Activated CD8-positive, alpha-beta memory T cell treated with anti-CD3 and anti-CD28 coated beads for 24 hours (primary cell): ENCODE measurements at regions not wholly inside any gene's neighbourhood (a gene's known extent, or its start where the extent isn't known, plus 50 kb on each side); places are given as distances from the start of the nearest gene placed in this dataset.

Experiments used
- DNase-seq: peaks from one replicate; pipeline ENCODE4 v3.0.0-alpha.2; 2020

GRCh38 chr6:40788661-40789655 is 201.8 kb upstream of the LRFN2 start:
- DNase-seq = peak; percentile 64

GRCh38 chr6:40782355-40782754 is 195.2 kb upstream of the LRFN2 start:
- no peak for DNase-seq

GRCh38 chr6:40780637-40781036 is 193.5 kb upstream of the LRFN2 start:
- DNase-seq = no peak

- no peak for DNase-seq
Measured at GRCh38 chr6:40779409-40779808, 192.2 kb upstream of the LRFN2 start.

- no peak for DNase-seq
Measured at GRCh38 chr6:40778918-40779317, 191.8 kb upstream of the LRFN2 start.

GRCh38 chr6:40778196-40778595 is 191.0 kb upstream of the LRFN2 start:
- no peak for DNase-seq

GRCh38 chr6:40774932-40775331 is 187.8 kb upstream of the LRFN2 start:
- no peak for DNase-seq

GRCh38 chr6:40770794-40771193 is 183.6 kb upstream of the LRFN2 start:
- no peak for DNase-seq

- DNase-seq = no peak
Measured at GRCh38 chr6:40764726-40765125, 177.6 kb upstream of the LRFN2 start.

GRCh38 chr6:40762981-40763380 is 175.8 kb upstream of the LRFN2 start:
- DNase-seq = no peak

GRCh38 chr6:40760887-40761286 is 173.7 kb upstream of the LRFN2 start:
- no peak for DNase-seq

GRCh38 chr6:40759838-40760237 is 172.7 kb upstream of the LRFN2 start:
- DNase-seq = no peak

GRCh38 chr6:40759264-40759663 is 172.1 kb upstream of the LRFN2 start:
- no peak for DNase-seq

- DNase-seq = no peak
Measured at GRCh38 chr6:40755749-40756452, 168.7 kb upstream of the LRFN2 start.

- DNase-seq = no peak
Measured at GRCh38 chr6:40755046-40755681, 168.0 kb upstream of the LRFN2 start.

- DNase-seq = no peak
Measured at GRCh38 chr6:40754461-40755045, 167.4 kb upstream of the LRFN2 start.

- DNase-seq = no peak
Measured at GRCh38 chr6:40753675-40754448, 166.7 kb upstream of the LRFN2 start.

- no peak for DNase-seq
Measured at GRCh38 chr6:40753048-40753447, 165.9 kb upstream of the LRFN2 start.

GRCh38 chr6:40744835-40745234 is 157.7 kb upstream of the LRFN2 start:
- no peak for DNase-seq

- no peak for DNase-seq
Measured at GRCh38 chr6:40743690-40744446, 156.7 kb upstream of the LRFN2 start.

- DNase-seq = no peak
Measured at GRCh38 chr6:40743226-40743625, 156.1 kb upstream of the LRFN2 start.

GRCh38 chr6:40740518-40740917 is 153.4 kb upstream of the LRFN2 start:
- no peak for DNase-seq
